ENCODE measurements at regions not wholly inside any gene's neighbourhood (a gene's known extent, or its start where the extent isn't known, plus 50 kb on each side); places are given as distances from the start of the nearest gene placed in this dataset.

GRCh38 chr14:38777401-38777800 is 325.6 kb downstream of the SEC23A start:
- CTCF ChIA-PET = no interaction called here
- Histone ChIP-seq H3K27ac (no peak overlapping the region), H2AFZ (no peak overlapping the region), H3K4me2 (no peak overlapping the region), H3K9me2 (ENCODE audit: insufficient read depth) (no peaks in the 10 kb centered on the region), H3K4me3 (no peak overlapping the region), H3K36me3 (ENCODE audit: low read depth) (no peaks in the 10 kb centered on the region), H3K4me1 (replicated peaks; ENCODE audit: insufficient read depth) (no peaks in the 10 kb centered on the region), H3K9me3 (ENCODE audit: insufficient read depth, low read depth) (no peaks in the 10 kb centered on the region), H4K20me1 (ENCODE audit: insufficient read depth) (no peaks in the 10 kb centered on the region), H3K27me3 (ENCODE audit: insufficient read depth, low read depth) (no peaks in the 10 kb centered on the region), H3K79me2 (ENCODE audit: low read depth) (no peaks in the 10 kb centered on the region), H3F3A (ENCODE audit: insufficient read depth, low read depth) (no peaks in the 10 kb centered on the region)
- BruUV-seq (replicated peaks) = no TSS peak
- no peak for DNase-seq
- no peak for TF ChIP-seq EZH2 (IDR thresholded peaks at IDR 0.05; ENCODE audit: low read depth)
- TF ChIP-seq CTCF (conservative IDR thresholded peaks at IDR 0.05) = no peak
- intact Hi-C loops (cut with micrococcal nuclease; ENCODE audit: unreplicated experiment) = no loop called here
- POLR2A ChIA-PET (ENCODE audit: unreplicated experiment) = no interaction called here

GRCh38 chr14:38775986-38776385 is 327.0 kb downstream of the SEC23A start:
- Histone ChIP-seq H3K4me1 (replicated peaks; ENCODE audit: insufficient read depth) (no peaks in the 10 kb centered on the region), H3K4me2 (no peak overlapping the region), H4K20me1 (ENCODE audit: insufficient read depth) (no peaks in the 10 kb centered on the region), H3K27me3 (ENCODE audit: insufficient read depth, low read depth) (no peaks in the 10 kb centered on the region), H3F3A (ENCODE audit: insufficient read depth, low read depth) (no peaks in the 10 kb centered on the region), H3K36me3 (ENCODE audit: low read depth) (no peaks in the 10 kb centered on the region), H3K27ac (no peak overlapping the region), H3K79me2 (ENCODE audit: low read depth) (no peaks in the 10 kb centered on the region), H3K9me2 (ENCODE audit: insufficient read depth) (no peaks in the 10 kb centered on the region), H2AFZ (no peak overlapping the region), H3K9me3 (ENCODE audit: insufficient read depth, low read depth) (no peaks in the 10 kb centered on the region), H3K4me3 (no peak overlapping the region)
- ChIA-PET CTCF (no interaction called here), POLR2A (ENCODE audit: unreplicated experiment) (no interaction called here)
- intact Hi-C loops (cut with micrococcal nuclease; ENCODE audit: unreplicated experiment) = no loop called here
- no peak for DNase-seq
- no TSS peak for BruUV-seq (replicated peaks)
- no peak for TF ChIP-seq CTCF (conservative IDR thresholded peaks at IDR 0.05)
- no peak for TF ChIP-seq EZH2 (IDR thresholded peaks at IDR 0.05; ENCODE audit: low read depth)

- no peak overlapping the region for H2AFZ ChIP-seq
- H3K27me3 ChIP-seq (ENCODE audit: insufficient read depth, low read depth) = no peaks in the 10 kb centered on the region
- DNase-seq = no peak
- H3K79me2 ChIP-seq (ENCODE audit: low read depth) = no peaks in the 10 kb centered on the region
- H3K9me2 ChIP-seq (ENCODE audit: insufficient read depth) = no peaks in the 10 kb centered on the region
- no peaks in the 10 kb centered on the region for H3K4me1 ChIP-seq (replicated peaks; ENCODE audit: insufficient read depth)
- H3K4me3 ChIP-seq = no peak overlapping the region
- no peaks in the 10 kb centered on the region for H3F3A ChIP-seq (ENCODE audit: insufficient read depth, low read depth)
- no TSS peak for BruUV-seq (replicated peaks)
- no peaks in the 10 kb centered on the region for H3K36me3 ChIP-seq (ENCODE audit: low read depth)
- no peak overlapping the region for H3K4me2 ChIP-seq
- H3K9me3 ChIP-seq (ENCODE audit: insufficient read depth, low read depth) = no peaks in the 10 kb centered on the region
- ChIA-PET CTCF (no interaction called here), POLR2A (ENCODE audit: unreplicated experiment) (no interaction called here)
- no peak overlapping the region for H3K27ac ChIP-seq
- H4K20me1 ChIP-seq (ENCODE audit: insufficient read depth) = no peaks in the 10 kb centered on the region
- TF ChIP-seq CTCF (conservative IDR thresholded peaks at IDR 0.05) = no peak
- no peak for TF ChIP-seq EZH2 (IDR thresholded peaks at IDR 0.05; ENCODE audit: low read depth)
- intact Hi-C loops (cut with micrococcal nuclease; ENCODE audit: unreplicated experiment) = no loop called here
Observed at GRCh38 chr14:38774162-38774561, 328.9 kb downstream of the SEC23A start.
